Natural killer cell (primary cell): ENCODE measurements at regions not wholly inside any gene's neighbourhood (a gene's known extent, or its start where the extent isn't known, plus 50 kb on each side); places are given as distances from the start of the nearest gene placed in this dataset.

Source experiments
- ATAC-seq, 3 donors: fragments of 150-1000 bp in 2 of 3; fragments of 200-7000 bp in 1 of 3; cut with Tn5 transposase; 1 replicate in 1 of 3; 2 replicates in 2 of 3; pipeline ENCODE4 v1.10.0; 2021; ENCODE audit warnings: mild to moderate bottlenecking in 2 of 3, moderate library complexity in 2 of 3
- DNase-seq, 2 donors: peaks; one replicate each; pipeline versions ENCODE4 v3.0.0 to v3.0.0-alpha.2; 2013 to 2021; ENCODE audit warnings: mixed read lengths in 1 of 2
- H3K27ac ChIP-seq: one replicate; pipeline ENCODE4 v1.5.1; 2013; ENCODE audit warnings: mild to moderate bottlenecking, low read length
- H3K27me3 ChIP-seq: one replicate; pipeline ENCODE4 v1.6.1; 2013; ENCODE audit warnings: low read length; ENCODE audit not compliant: control insufficient read depth, insufficient read depth
- H3K36me3 ChIP-seq: one replicate; pipeline ENCODE4 v1.6.1; 2013; ENCODE audit warnings: low read length; ENCODE audit not compliant: control insufficient read depth, insufficient read depth
- H3K4me1 ChIP-seq: one replicate; pipeline ENCODE4 v1.6.1; 2013; ENCODE audit warnings: low read length; ENCODE audit not compliant: control insufficient read depth, insufficient read depth
- H3K4me3 ChIP-seq: one replicate; pipeline ENCODE4 v1.5.1; 2013; ENCODE audit warnings: low read length
- H3K9me3 ChIP-seq: one replicate; pipeline ENCODE4 v1.6.1; 2013; ENCODE audit warnings: low read length; ENCODE audit not compliant: control insufficient read depth, insufficient read depth
- H3K27ac Mint-ChIP-seq, 2 donors: one replicate each; pipeline ENCODE4 v1.8.0; 2022; ENCODE audit warnings: mild to moderate bottlenecking in 2 of 2, mixed read lengths in 2 of 2, moderate library complexity in 1 of 2
- H3K27me3 Mint-ChIP-seq, 2 donors: one replicate each; pipeline ENCODE4 v1.8.0; 2022; ENCODE audit warnings: low read depth in 2 of 2, mixed read lengths in 2 of 2
- H3K36me3 Mint-ChIP-seq: one replicate; pipeline ENCODE4 v1.8.0; 2022; ENCODE audit warnings: mixed read lengths
- H3K4me1 Mint-ChIP-seq, 2 donors: one replicate each; pipeline ENCODE4 v1.8.0; 2022; ENCODE audit warnings: mixed read lengths in 2 of 2
- H3K4me3 Mint-ChIP-seq: one replicate; pipeline ENCODE4 v1.8.0; 2022; ENCODE audit warnings: mild to moderate bottlenecking, moderate library complexity, mixed read lengths
- H3K9me3 Mint-ChIP-seq, 2 donors: one replicate each; pipeline ENCODE4 v1.8.0; 2022; ENCODE audit warnings: mixed read lengths in 2 of 2
- WGBS: methylation state at CpG from one replicate; pipeline ENCODE4 v1.1.7; 2013; ENCODE audit warnings: missing lambda C conversion rate; ENCODE audit not compliant: insufficient coverage; 5-methylcytosine and 5-hydroxymethylcytosine counted together
- intact Hi-C: fragments of 100-400 bp; cut with micrococcal nuclease; formaldehyde crosslinking; loops from one replicate; pipeline ENCODE4 v1.14.2; 2022
- TF ChIP-seq, protein P1 (sequence below): fragments of 200-600 bp; IDR thresholded peaks from one replicate; pipeline ENCODE4 v1.8.0; 2022; ENCODE audit warnings: antibody characterized with exemption

DNA sequence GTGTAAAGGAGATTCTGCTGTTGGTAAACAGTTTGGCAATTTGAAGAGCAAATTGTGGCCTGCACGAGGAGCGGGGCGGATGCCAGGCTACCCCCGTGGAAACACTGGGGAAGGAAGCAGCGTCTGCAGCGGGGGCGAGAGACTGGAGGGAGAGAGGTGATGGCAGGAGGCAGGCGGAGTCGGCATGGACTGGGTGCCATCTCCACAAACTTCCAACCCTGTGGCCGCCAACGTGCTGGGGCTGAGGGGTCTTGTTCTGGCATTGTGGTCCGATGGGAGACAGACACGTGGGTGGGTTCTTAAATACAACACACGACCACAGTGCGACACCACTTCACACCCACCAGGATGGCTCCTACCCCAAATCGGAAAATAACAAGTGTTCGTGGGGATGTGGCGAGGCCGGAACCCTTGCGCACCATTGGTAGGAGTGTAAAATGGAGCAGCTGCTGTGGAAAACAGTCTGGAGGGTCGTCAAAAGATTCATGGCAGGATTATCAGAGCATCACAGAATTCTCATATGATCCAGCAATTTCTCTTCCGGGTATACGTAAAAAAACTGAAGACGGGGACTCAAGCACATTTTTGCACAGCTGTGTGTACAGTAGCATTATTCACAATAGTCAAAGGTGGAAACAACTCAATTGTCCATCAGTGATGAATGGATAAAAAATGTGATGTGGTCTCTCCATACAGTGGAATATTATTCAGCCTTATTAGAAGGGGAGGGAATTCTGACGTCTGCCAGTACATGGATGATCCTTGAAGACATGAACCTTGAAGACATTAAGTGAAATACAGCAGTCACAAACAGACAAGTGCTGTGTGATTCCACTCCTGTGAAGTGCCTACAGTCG is 82.4 kb upstream of the HPCAL1 start:
- H3K27ac Mint-ChIP-seq = no peak overlapping the region
- no peaks in the 10 kb centered on the region for H3K9me3 ChIP-seq
- H3K4me3 Mint-ChIP-seq = no peak overlapping the region
- H3K36me3 ChIP-seq = no peaks in the 10 kb centered on the region
- intact Hi-C loops = no loop called here
- H3K4me1 ChIP-seq = no peaks in the 10 kb centered on the region
- no peaks in the 10 kb centered on the region for H3K9me3 Mint-ChIP-seq
- H3K27me3 ChIP-seq = no peaks in the 10 kb centered on the region
- peaks cover 0 to 6% of the 10 kb centered on the region in 2 donors for H3K4me1 Mint-ChIP-seq
- H3K36me3 Mint-ChIP-seq = no peaks in the 10 kb centered on the region
- no peak overlapping the region for H3K4me3 ChIP-seq
- TF ChIP-seq, protein P1, sequence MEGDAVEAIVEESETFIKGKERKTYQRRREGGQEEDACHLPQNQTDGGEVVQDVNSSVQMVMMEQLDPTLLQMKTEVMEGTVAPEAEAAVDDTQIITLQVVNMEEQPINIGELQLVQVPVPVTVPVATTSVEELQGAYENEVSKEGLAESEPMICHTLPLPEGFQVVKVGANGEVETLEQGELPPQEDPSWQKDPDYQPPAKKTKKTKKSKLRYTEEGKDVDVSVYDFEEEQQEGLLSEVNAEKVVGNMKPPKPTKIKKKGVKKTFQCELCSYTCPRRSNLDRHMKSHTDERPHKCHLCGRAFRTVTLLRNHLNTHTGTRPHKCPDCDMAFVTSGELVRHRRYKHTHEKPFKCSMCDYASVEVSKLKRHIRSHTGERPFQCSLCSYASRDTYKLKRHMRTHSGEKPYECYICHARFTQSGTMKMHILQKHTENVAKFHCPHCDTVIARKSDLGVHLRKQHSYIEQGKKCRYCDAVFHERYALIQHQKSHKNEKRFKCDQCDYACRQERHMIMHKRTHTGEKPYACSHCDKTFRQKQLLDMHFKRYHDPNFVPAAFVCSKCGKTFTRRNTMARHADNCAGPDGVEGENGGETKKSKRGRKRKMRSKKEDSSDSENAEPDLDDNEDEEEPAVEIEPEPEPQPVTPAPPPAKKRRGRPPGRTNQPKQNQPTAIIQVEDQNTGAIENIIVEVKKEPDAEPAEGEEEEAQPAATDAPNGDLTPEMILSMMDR = no peak
- H3K27ac ChIP-seq = no peak overlapping the region
- ATAC-seq (no peak), DNase-seq (no peak)
- WGBS = 90% methylated on average over 26 of the region's 26 CpGs
- peaks cover 0 to 6% of the 10 kb centered on the region in 2 donors for H3K27me3 Mint-ChIP-seq

DNA sequence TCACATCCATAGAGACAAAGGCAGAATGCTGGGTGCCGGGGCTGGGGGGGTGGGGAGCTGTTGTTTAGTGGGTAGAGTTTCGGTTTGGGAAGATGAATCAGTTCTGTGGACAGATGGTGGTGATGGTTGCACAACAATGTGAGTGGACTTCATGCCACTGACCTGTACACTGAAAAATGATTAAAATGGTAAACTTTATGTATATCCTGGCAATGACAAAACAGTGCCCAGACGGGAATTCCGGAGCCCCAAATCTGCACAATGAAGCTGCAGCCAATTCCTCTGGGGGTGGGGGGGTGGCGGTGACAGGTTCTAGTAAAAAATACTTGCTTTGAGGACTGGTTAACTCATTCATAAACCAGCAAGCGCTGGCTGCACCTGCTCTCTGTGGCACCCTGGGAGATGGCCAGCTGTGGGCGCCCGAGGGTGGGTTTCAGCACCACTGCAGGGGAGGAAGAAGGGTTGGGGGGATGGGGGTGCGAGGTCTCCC is 81.8 kb upstream of the HPCAL1 start:
- TF ChIP-seq, protein P1 = no peak
- Mint-ChIP-seq H3K27ac (no peak overlapping the region), H3K4me1 (peaks cover 0 to 2% of the 10 kb centered on the region in 2 donors), H3K27me3 (peaks cover 0 to 4% of the 10 kb centered on the region in 2 donors), H3K9me3 (no peaks in the 10 kb centered on the region), H3K36me3 (no peaks in the 10 kb centered on the region), H3K4me3 (no peak overlapping the region)
- Histone ChIP-seq H3K4me3 (no peak overlapping the region), H3K4me1 (no peaks in the 10 kb centered on the region), H3K27ac (no peak overlapping the region), H3K9me3 (no peaks in the 10 kb centered on the region), H3K36me3 (no peaks in the 10 kb centered on the region), H3K27me3 (no peaks in the 10 kb centered on the region)
- 88% methylated on average over 9 of the region's 9 CpGs for WGBS
- ATAC-seq = no peak
- intact Hi-C loops = no loop called here
- DNase-seq = no peak

GRCh38 chr2:10221443-10221842 is 81.3 kb upstream of the HPCAL1 start:
- H3K4me1 Mint-ChIP-seq = no peaks in the 10 kb centered on the region
- TF ChIP-seq, protein P1 = no peak
- no peak overlapping the region for H3K27ac Mint-ChIP-seq
- Histone ChIP-seq H3K36me3 (no peaks in the 10 kb centered on the region), H3K4me1 (no peaks in the 10 kb centered on the region), H3K27ac (no peak overlapping the region), H3K9me3 (no peaks in the 10 kb centered on the region), H3K27me3 (no peaks in the 10 kb centered on the region), H3K4me3 (no peak overlapping the region)
- whole genome bisulfite sequencing = 91% methylated on average over 9 of the region's 11 CpGs
- no peak for ATAC-seq
- H3K4me3 Mint-ChIP-seq = no peak overlapping the region
- no peak for DNase-seq
- intact Hi-C loops = no loop called here
- no peaks in the 10 kb centered on the region for H3K9me3 Mint-ChIP-seq
- peaks cover 0 to 4% of the 10 kb centered on the region in 2 donors for H3K27me3 Mint-ChIP-seq
- H3K36me3 Mint-ChIP-seq = no peaks in the 10 kb centered on the region
